ENCODE measurements at regions not wholly inside any gene's neighbourhood (a gene's known extent, or its start where the extent isn't known, plus 50 kb on each side); places are given as distances from the start of the nearest gene placed in this dataset.

DNA sequence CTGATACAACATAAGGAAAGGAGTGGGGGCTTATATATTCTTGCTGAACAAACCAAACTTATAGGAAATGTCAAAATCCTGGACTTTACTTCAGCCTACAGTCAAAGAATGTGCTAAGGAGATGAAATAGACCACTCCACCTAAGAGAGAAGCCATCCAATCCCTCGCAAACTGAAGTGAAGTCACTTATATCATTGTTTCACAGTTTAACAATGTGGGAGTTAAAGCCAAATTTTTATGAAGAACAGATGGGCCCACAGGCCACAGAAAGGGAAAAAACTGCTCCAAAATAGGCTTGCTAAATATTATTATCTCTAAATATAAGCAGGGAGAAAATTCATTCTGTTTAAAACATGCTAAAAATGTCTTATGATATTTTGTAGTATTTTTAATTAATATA lies 233.3 kb downstream of the GAS1 start:
- TF ChIP-seq EZH2phosphoT487 (IDR thresholded peaks at IDR 0.05; ENCODE audit: low read depth, severe bottlenecking, unreplicated experiment), result no peak
- TF ChIP-seq, protein P1, sequence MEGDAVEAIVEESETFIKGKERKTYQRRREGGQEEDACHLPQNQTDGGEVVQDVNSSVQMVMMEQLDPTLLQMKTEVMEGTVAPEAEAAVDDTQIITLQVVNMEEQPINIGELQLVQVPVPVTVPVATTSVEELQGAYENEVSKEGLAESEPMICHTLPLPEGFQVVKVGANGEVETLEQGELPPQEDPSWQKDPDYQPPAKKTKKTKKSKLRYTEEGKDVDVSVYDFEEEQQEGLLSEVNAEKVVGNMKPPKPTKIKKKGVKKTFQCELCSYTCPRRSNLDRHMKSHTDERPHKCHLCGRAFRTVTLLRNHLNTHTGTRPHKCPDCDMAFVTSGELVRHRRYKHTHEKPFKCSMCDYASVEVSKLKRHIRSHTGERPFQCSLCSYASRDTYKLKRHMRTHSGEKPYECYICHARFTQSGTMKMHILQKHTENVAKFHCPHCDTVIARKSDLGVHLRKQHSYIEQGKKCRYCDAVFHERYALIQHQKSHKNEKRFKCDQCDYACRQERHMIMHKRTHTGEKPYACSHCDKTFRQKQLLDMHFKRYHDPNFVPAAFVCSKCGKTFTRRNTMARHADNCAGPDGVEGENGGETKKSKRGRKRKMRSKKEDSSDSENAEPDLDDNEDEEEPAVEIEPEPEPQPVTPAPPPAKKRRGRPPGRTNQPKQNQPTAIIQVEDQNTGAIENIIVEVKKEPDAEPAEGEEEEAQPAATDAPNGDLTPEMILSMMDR (IDR thresholded peaks at IDR 0.05; ENCODE audit: poor library complexity), result no peak
- no peak for TF ChIP-seq EZH2 (IDR thresholded peaks at IDR 0.05; ENCODE audit: borderline replicate concordance)
- WGBS (ENCODE audit: low lambda C conversion rate, missing lambda C conversion rate), result 46% methylated on average over 1 of the region's 1 CpG
- Histone ChIP-seq H2AFZ (no peak overlapping the region), H3K4me3 (no peak overlapping the region), H3K4me2 (no peak overlapping the region), H3K4me1 (ENCODE audit: insufficient read depth) (no peaks in the 10 kb centered on the region), H3K27me3 (no peaks in the 10 kb centered on the region), H3K79me2 (no peaks in the 10 kb centered on the region), H3K9me2 (replicated peaks; ENCODE audit: insufficient read depth) (no peaks in the 10 kb centered on the region), H3K36me3 (replicated peaks; ENCODE audit: insufficient read depth, low read depth) (no peaks in the 10 kb centered on the region), H3K27ac (no peak overlapping the region), H3K9me3 (ENCODE audit: low read depth) (no peaks in the 10 kb centered on the region), H4K20me1 (ENCODE audit: insufficient read depth, poor library complexity, severe bottlenecking) (no peaks in the 10 kb centered on the region)
- no peak for DNase-seq (ENCODE audit: low spot score)

DNA sequence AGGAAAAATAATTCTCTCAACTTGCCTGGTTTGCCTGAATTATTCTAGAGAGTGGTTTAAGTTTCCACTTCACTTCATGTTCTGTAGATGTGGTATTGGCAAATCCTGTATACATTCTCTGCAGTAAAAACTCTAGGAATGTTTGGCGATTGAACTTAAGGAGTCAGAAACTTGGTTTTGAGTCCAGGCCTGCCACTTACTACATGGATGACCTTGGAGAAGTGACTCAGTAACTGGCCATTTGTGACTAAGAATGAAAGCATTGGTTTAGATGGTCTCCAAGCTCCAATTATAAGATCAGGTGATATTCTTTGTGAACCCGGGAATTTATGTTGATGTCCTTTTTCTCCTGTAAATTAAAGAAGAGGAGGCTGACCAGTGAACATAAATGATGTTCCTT lies 233.8 kb downstream of the GAS1 start:
- Histone ChIP-seq H3K4me3 (no peak overlapping the region), H3K27ac (no peak overlapping the region), H3K9me3 (ENCODE audit: low read depth) (no peaks in the 10 kb centered on the region), H3K4me2 (no peak overlapping the region), H3K27me3 (no peaks in the 10 kb centered on the region), H3K4me1 (ENCODE audit: insufficient read depth) (no peaks in the 10 kb centered on the region), H4K20me1 (ENCODE audit: insufficient read depth, poor library complexity, severe bottlenecking) (no peaks in the 10 kb centered on the region), H2AFZ (no peak overlapping the region), H3K79me2 (no peaks in the 10 kb centered on the region), H3K36me3 (replicated peaks; ENCODE audit: insufficient read depth, low read depth) (no peaks in the 10 kb centered on the region), H3K9me2 (replicated peaks; ENCODE audit: insufficient read depth) (no peaks in the 10 kb centered on the region)
- no peak for DNase-seq (ENCODE audit: low spot score)
- 92% methylated on average over 2 of the region's 2 CpGs for WGBS (ENCODE audit: low lambda C conversion rate, missing lambda C conversion rate)
- TF ChIP-seq EZH2 (IDR thresholded peaks at IDR 0.05; ENCODE audit: borderline replicate concordance), result no peak
- no peak for TF ChIP-seq EZH2phosphoT487 (IDR thresholded peaks at IDR 0.05; ENCODE audit: low read depth, severe bottlenecking, unreplicated experiment)
- TF ChIP-seq, protein P1 (IDR thresholded peaks at IDR 0.05; ENCODE audit: poor library complexity), result no peak

DNA sequence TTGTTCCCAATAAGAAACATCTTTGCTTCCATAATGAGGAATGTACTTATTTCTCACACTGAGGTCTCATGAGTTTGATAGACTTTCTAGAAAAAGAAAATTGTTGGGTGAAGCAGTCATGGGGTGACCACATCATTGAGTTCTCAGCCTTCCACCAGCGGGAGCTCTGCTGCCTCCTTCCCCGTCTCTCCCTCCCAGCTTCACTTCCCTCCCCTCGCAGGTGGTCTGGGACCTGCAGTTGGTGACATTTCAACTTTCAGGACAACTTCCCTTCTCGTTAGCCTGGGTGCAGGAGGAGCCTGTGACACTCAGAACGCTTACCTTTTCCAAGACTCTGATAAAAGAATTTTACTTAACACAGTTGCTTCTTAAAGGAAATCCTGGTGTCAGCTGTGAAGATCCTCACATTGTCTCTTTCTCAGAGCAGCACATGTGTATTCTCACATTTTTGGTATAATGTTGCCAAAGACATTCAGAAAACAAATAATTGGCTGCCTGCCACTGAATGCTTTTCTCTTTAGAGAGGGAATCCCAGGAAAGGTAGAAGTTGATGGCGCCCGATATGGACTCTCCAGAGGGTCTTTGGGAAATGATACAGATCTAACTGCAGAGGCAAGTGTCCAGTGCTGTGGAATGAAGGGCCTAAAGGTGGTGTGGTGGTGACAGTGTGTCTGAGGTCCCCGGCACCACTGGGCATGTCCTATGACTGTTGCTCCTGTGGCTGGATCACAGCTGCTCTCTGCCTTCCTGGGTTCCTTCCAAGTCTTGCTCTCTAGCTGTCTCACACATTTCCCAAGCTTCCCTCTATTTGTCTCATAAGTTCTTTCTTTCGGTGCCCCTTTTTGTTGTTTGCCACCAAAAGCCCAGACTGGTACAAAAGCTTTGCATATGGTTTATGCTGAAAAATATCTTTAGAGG lies 238.1 kb downstream of the GAS1 start:
- Histone ChIP-seq H4K20me1 (ENCODE audit: insufficient read depth, poor library complexity, severe bottlenecking) (no peaks in the 10 kb centered on the region), H3K27ac (no peak overlapping the region), H3K9me2 (replicated peaks; ENCODE audit: insufficient read depth) (no peaks in the 10 kb centered on the region), H3K27me3 (no peaks in the 10 kb centered on the region), H3K4me1 (ENCODE audit: insufficient read depth) (no peaks in the 10 kb centered on the region), H3K9me3 (ENCODE audit: low read depth) (no peaks in the 10 kb centered on the region), H3K4me3 (no peak overlapping the region), H3K79me2 (no peaks in the 10 kb centered on the region), H3K4me2 (no peak overlapping the region), H2AFZ (no peak overlapping the region), H3K36me3 (replicated peaks; ENCODE audit: insufficient read depth, low read depth) (no peaks in the 10 kb centered on the region)
- WGBS (ENCODE audit: low lambda C conversion rate, missing lambda C conversion rate), result 88% methylated on average over 9 of the region's 9 CpGs
- TF ChIP-seq EZH2phosphoT487 (IDR thresholded peaks at IDR 0.05; ENCODE audit: low read depth, severe bottlenecking, unreplicated experiment), result no peak
- no peak for TF ChIP-seq EZH2 (IDR thresholded peaks at IDR 0.05; ENCODE audit: borderline replicate concordance)
- TF ChIP-seq, protein P1 (IDR thresholded peaks at IDR 0.05; ENCODE audit: poor library complexity), result no peak
- DNase-seq (ENCODE audit: low spot score), result no peak

Measured in hepatocyte (in vitro differentiated cells).